ENCODE measurements at regions not wholly inside any gene's neighbourhood (a gene's known extent, or its start where the extent isn't known, plus 50 kb on each side); places are given as distances from the start of the nearest gene placed in this dataset.

DNA sequence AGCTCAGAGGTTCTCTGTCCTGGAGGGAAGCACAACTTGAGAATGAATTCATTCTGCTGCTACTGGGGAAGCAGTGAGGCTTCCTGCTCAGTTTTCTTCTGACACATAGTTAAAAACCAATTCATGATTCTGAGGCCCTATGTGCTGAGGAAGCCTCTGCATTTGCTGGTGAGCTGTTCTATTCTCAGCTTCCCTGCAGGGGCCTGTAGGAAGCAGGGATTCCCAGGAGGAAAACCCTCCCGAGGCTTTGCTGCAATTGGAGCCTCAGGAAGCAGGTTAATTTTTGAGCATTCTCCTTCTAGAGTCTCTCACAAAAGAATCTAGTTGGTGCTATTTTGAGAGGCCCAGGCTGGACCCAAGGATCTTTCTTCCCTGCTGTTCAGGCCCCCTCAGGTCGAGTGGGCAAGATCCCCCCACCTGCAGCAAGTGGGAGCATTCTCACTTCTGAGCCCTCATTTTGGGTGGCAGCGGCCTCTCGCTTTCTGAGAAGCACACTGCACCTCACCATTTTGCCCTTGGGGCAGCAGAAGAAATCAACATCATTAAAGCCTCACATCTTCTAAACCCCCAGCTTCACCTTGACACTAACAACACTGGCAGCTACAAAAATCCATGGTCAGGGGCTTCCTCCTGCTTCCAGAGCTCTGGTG lies 197.5 kb upstream of the TSC22D2 start:
- Histone ChIP-seq H3K36me3 (ENCODE audit: control insufficient read depth in 1 of 2, insufficient read depth in 2 of 2, low read length in 2 of 2) (no peaks in the 10 kb centered on the region), H3K4me3 (ENCODE audit: low read depth in 1 of 2, low read length in 2 of 2) (no peak overlapping the region), H3K9me3 (ENCODE audit: control insufficient read depth in 1 of 2, low read length in 2 of 2) (no peaks in the 10 kb centered on the region), H3K27me3 (ENCODE audit: low read depth, low read length) (no peaks in the 10 kb centered on the region), H3K4me1 (ENCODE audit: control insufficient read depth in 1 of 2, insufficient read depth in 2 of 2, low read length in 2 of 2) (peaks cover 0 to 3% of the 10 kb centered on the region in 2 donors), H3K27ac (ENCODE audit: low read length) (no peak overlapping the region)

DNA sequence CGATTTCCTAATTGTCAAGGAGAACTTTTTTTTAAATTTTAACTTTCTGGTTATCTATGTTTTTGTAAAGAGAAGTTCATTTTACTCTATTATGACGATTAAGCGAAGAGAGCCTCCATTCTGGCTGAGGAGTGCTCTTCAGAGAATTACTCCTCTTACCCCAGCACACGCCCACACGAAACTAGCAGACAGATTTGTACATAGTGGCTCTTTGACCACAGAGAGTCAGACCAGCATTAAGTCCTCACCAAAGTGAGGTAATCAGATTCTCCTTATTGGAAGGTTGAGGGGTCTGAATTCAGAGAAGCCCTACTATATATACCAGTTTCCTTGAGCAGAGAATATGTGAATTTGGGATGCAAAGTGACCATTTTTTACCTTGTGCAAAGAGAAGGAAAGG lies 204.8 kb upstream of the TSC22D2 start:
- Histone ChIP-seq H3K9me3 (ENCODE audit: control insufficient read depth in 1 of 2, low read length in 2 of 2) (no peaks in the 10 kb centered on the region), H3K27ac (ENCODE audit: low read length) (no peak overlapping the region), H3K36me3 (ENCODE audit: control insufficient read depth in 1 of 2, insufficient read depth in 2 of 2, low read length in 2 of 2) (no peaks in the 10 kb centered on the region), H3K4me1 (ENCODE audit: control insufficient read depth in 1 of 2, insufficient read depth in 2 of 2, low read length in 2 of 2) (no peaks in the 10 kb centered on the region), H3K27me3 (ENCODE audit: low read depth, low read length) (no peaks in the 10 kb centered on the region), H3K4me3 (ENCODE audit: low read depth in 1 of 2, low read length in 2 of 2) (no peak overlapping the region)

DNA sequence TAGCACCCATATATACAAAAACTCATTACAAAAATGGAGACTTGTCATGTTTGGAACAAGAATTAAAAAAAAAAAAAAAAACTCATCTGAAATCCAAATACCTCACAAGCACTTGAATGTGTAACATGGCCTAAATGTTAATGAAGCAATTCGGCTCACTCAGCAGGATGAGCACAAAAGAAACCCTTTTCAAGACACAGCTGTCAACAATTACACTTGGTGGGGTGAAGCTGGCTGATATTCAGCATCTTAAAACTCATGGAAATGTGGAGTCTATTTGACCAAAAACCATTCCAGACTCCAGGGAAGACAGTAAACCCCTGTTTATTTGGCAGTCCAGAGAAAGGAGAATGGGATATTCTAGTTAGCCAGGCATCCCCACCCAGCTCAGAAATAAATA lies 205.4 kb upstream of the TSC22D2 start:
- Histone ChIP-seq H3K27ac (ENCODE audit: low read length) (no peak overlapping the region), H3K4me3 (ENCODE audit: low read depth in 1 of 2, low read length in 2 of 2) (no peak overlapping the region), H3K4me1 (ENCODE audit: control insufficient read depth in 1 of 2, insufficient read depth in 2 of 2, low read length in 2 of 2) (no peaks in the 10 kb centered on the region), H3K36me3 (ENCODE audit: control insufficient read depth in 1 of 2, insufficient read depth in 2 of 2, low read length in 2 of 2) (no peaks in the 10 kb centered on the region), H3K27me3 (ENCODE audit: low read depth, low read length) (no peaks in the 10 kb centered on the region), H3K9me3 (ENCODE audit: control insufficient read depth in 1 of 2, low read length in 2 of 2) (peaks cover 0 to 2% of the 10 kb centered on the region in 2 donors)

DNA sequence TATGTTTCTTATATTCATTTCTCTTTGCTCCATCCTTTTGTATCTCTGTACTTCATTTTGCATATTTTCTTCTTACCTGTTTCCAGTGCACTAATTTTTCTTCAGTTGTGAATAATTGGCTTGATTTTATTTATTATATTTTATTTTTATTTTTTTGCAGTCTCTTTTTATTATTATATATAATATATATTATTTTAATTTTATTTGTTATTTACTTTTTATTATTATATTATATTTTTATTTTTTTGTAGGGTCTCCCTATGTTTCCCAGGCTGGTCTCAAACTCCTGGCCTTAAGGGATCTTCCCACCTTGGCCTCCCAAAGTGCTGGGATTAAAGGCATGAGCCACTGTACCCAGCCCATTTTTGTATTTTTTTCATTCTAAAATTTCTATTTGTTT lies 213.1 kb upstream of the TSC22D2 start:
- no peak overlapping the region for H3K27ac ChIP-seq (ENCODE audit: low read length)
- no peaks in the 10 kb centered on the region for H3K36me3 ChIP-seq (ENCODE audit: control insufficient read depth in 1 of 2, insufficient read depth in 2 of 2, low read length in 2 of 2)
- no peak overlapping the region for H3K4me3 ChIP-seq (ENCODE audit: low read depth in 1 of 2, low read length in 2 of 2)
- H3K27me3 ChIP-seq (ENCODE audit: low read depth, low read length) = peaks cover 4% of the 10 kb centered on the region
- H3K4me1 ChIP-seq (ENCODE audit: control insufficient read depth in 1 of 2, insufficient read depth in 2 of 2, low read length in 2 of 2) = no peaks in the 10 kb centered on the region
- peaks cover 2 to 3% of the 10 kb centered on the region in 2 donors for H3K9me3 ChIP-seq (ENCODE audit: control insufficient read depth in 1 of 2, low read length in 2 of 2)

DNA sequence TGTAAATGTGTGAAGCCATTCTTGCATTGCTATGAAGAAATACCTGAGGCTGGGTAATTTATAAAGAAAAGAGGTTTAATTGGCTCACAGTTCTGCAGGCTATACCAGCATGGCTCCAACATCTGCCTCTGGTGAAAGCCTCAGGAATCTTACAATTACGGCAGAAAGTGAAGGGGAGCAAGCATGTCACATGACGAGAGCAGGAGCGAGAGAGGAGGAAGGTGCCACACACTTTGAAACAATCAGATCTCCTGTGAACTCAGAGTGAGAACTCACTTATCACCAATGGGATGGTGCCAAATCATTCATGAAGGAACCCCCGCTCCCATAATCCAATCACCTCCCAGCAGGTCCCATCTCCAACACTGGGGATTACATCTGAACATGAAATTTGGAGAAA lies 213.6 kb upstream of the TSC22D2 start:
- H3K27me3 ChIP-seq (ENCODE audit: low read depth, low read length) = peaks cover 4% of the 10 kb centered on the region
- no peak overlapping the region for H3K27ac ChIP-seq (ENCODE audit: low read length)
- H3K9me3 ChIP-seq (ENCODE audit: control insufficient read depth in 1 of 2, low read length in 2 of 2) = peaks cover 3 to 6% of the 10 kb centered on the region in 2 donors
- no peak overlapping the region for H3K4me3 ChIP-seq (ENCODE audit: low read depth in 1 of 2, low read length in 2 of 2)
- no peaks in the 10 kb centered on the region for H3K4me1 ChIP-seq (ENCODE audit: control insufficient read depth in 1 of 2, insufficient read depth in 2 of 2, low read length in 2 of 2)
- no peaks in the 10 kb centered on the region for H3K36me3 ChIP-seq (ENCODE audit: control insufficient read depth in 1 of 2, insufficient read depth in 2 of 2, low read length in 2 of 2)

DNA sequence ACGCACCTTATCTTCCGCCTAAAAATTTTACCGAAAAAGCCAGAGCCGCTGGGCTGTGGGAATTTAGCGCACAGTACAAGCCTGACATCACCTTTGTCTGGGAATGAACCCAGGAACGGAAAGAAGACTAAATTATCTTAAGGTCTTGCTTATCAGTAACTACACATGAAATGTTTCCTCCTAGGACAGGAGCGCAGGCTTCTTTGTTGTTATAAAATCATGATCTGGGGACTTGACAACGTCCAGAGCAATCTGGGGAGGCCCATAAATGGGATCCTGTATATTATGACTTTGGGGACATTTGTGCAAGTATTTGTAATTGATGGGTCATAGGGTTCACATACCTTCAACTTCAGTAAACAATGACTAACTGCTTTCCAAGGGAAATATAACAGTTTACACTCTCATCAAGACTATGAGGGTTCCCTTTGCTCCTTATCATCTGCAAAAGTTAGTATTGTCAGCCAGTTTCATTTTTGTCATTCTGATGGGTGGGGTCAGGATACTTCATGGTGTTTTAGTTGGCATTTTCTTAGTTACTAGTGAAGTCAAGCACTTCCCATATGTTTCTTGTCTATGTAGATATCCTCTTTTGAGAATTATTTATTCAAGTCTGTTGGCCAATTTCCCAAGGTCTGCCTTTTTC lies 213.9 kb upstream of the PFN2 start:
- Histone ChIP-seq H3K27me3 (ENCODE audit: low read depth, low read length) (no peaks in the 10 kb centered on the region), H3K9me3 (ENCODE audit: control insufficient read depth in 1 of 2, low read length in 2 of 2) (peaks cover 0 to 7% of the 10 kb centered on the region in 2 donors), H3K4me3 (ENCODE audit: low read depth in 1 of 2, low read length in 2 of 2) (peak overlapping the region; percentile 41 to 45), H3K4me1 (ENCODE audit: control insufficient read depth in 1 of 2, insufficient read depth in 2 of 2, low read length in 2 of 2) (no peaks in the 10 kb centered on the region), H3K36me3 (ENCODE audit: control insufficient read depth in 1 of 2, insufficient read depth in 2 of 2, low read length in 2 of 2) (no peaks in the 10 kb centered on the region), H3K27ac (ENCODE audit: low read length) (no peak overlapping the region)

DNA sequence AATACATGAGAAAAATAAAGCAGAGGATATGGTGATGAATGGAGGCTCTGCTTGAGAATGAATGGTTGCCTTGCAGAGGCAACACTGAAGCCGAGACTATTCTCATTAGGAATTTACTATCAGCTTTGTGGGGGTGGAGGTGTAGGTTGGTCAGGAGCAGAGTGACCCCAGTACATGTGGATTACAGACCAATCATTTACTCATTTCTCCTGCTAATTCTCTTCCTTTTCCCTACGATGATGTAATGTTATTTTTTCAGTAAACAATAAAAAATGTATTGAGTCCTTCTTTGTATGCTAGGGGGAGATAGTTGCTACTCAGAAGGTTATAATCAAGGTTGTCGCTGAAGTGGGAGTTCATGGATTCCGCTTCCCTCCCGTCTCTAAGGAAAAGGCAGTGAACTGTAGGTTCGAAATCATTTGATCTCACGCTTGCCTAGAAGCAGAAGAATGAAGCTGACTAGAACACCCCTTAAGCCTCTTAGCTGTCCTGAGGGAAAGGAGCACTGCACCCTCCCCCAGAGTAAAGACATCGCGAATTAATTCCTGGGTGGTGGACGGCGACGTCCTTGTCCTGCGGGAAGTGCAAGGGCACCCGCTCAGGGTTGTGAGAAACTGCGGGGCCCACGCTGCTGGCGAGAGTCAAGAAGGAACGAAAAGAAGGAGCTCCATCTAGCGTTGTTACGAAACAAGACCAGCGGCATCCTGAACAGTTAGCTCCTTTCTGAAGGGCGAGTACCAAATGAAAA lies 213.2 kb upstream of the PFN2 start:
- Histone ChIP-seq H3K27ac (ENCODE audit: low read length) (no peak overlapping the region), H3K36me3 (ENCODE audit: control insufficient read depth in 1 of 2, insufficient read depth in 2 of 2, low read length in 2 of 2) (no peaks in the 10 kb centered on the region), H3K4me3 (ENCODE audit: low read depth in 1 of 2, low read length in 2 of 2) (peak overlapping the region; percentile 41 to 45), H3K9me3 (ENCODE audit: control insufficient read depth in 1 of 2, low read length in 2 of 2) (peaks cover 0 to 5% of the 10 kb centered on the region in 2 donors), H3K4me1 (ENCODE audit: control insufficient read depth in 1 of 2, insufficient read depth in 2 of 2, low read length in 2 of 2) (no peaks in the 10 kb centered on the region), H3K27me3 (ENCODE audit: low read depth, low read length) (no peaks in the 10 kb centered on the region)

DNA sequence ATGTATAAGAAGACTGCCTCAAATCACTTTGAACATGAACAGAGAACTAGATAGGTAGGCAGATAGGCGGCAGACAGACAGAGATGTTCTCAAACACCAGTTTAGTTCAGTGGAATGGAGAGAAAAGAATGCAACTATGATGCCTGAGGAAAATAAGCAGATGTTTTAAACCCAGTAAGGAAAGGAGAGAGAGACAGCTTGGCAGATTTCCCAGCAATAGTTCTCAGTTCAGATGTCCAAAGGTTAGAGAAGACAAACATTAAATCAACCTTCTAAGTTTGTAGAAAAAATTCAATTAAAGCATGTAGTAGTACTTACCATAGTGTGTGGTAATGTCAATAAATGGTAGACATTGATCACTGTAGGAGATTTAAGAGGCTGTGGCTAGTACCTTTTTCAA lies 209.6 kb upstream of the PFN2 start:
- Histone ChIP-seq H3K27ac (ENCODE audit: low read length) (no peak overlapping the region), H3K27me3 (ENCODE audit: low read depth, low read length) (no peaks in the 10 kb centered on the region), H3K9me3 (ENCODE audit: control insufficient read depth in 1 of 2, low read length in 2 of 2) (no peaks in the 10 kb centered on the region), H3K4me3 (ENCODE audit: low read depth in 1 of 2, low read length in 2 of 2) (no peak overlapping the region), H3K36me3 (ENCODE audit: control insufficient read depth in 1 of 2, insufficient read depth in 2 of 2, low read length in 2 of 2) (no peaks in the 10 kb centered on the region), H3K4me1 (ENCODE audit: control insufficient read depth in 1 of 2, insufficient read depth in 2 of 2, low read length in 2 of 2) (no peaks in the 10 kb centered on the region)

DNA sequence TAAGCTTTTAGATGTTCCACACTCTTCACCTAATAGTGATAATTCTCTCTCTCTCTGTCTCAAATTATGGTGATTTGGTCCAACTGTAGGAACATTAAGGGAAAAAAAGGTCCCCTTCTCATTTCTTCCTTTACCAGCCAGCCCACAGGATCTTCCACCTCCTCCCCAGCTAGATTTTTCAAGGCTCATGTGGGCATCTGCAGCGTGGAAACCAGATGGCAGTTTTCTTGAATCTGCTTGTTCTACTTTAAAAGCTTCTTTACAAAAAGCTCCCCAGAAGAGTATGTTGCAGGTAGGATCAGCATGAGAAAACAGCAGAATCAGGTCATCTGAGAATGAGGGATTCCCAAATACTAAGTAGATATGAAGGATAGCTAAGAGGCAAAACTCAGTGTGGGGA lies 208.6 kb upstream of the PFN2 start:
- Histone ChIP-seq H3K27me3 (ENCODE audit: low read depth, low read length) (no peaks in the 10 kb centered on the region), H3K36me3 (ENCODE audit: control insufficient read depth in 1 of 2, insufficient read depth in 2 of 2, low read length in 2 of 2) (no peaks in the 10 kb centered on the region), H3K4me3 (ENCODE audit: low read depth in 1 of 2, low read length in 2 of 2) (no peak overlapping the region), H3K9me3 (ENCODE audit: control insufficient read depth in 1 of 2, low read length in 2 of 2) (no peaks in the 10 kb centered on the region), H3K4me1 (ENCODE audit: control insufficient read depth in 1 of 2, insufficient read depth in 2 of 2, low read length in 2 of 2) (no peaks in the 10 kb centered on the region), H3K27ac (ENCODE audit: low read length) (no peak overlapping the region)

DNA sequence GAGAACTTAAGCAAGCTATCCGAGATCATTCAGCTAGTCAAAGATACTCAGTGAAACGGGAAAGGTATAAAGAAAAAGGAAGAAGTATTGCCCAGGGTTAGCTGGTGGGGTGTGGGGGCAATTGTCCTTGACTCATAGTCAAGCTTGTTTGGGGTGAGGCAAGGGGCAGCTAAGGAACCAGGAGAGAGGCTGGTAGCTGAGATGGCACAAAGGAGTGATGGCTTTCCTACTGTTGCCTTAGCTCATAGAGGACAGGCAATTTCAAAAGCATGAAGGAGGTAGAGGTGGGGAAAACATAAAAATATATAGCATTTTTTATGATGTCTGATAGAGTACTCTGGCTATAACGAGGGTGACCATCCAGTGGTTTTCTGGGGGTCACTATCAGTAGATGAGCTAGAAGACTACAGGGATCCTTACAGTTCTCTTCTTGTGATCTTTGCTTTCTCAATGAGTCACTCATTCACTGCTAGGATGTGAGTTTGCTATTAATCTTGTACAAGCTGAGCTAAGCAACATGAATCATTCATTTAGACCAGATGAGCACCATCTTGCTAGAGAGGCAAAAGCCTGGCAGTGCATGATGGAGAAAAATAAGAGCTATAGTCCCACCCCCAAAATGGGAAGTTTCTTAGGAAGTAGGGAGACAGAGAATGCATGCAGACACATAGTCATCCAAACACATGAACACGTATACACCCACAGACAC lies 207.1 kb upstream of the PFN2 start:
- no peaks in the 10 kb centered on the region for H3K36me3 ChIP-seq (ENCODE audit: control insufficient read depth in 1 of 2, insufficient read depth in 2 of 2, low read length in 2 of 2)
- no peaks in the 10 kb centered on the region for H3K4me1 ChIP-seq (ENCODE audit: control insufficient read depth in 1 of 2, insufficient read depth in 2 of 2, low read length in 2 of 2)
- H3K4me3 ChIP-seq (ENCODE audit: low read depth in 1 of 2, low read length in 2 of 2) = no peak overlapping the region
- no peak overlapping the region for H3K27ac ChIP-seq (ENCODE audit: low read length)
- H3K9me3 ChIP-seq (ENCODE audit: control insufficient read depth in 1 of 2, low read length in 2 of 2) = no peaks in the 10 kb centered on the region
- no peaks in the 10 kb centered on the region for H3K27me3 ChIP-seq (ENCODE audit: low read depth, low read length)

DNA sequence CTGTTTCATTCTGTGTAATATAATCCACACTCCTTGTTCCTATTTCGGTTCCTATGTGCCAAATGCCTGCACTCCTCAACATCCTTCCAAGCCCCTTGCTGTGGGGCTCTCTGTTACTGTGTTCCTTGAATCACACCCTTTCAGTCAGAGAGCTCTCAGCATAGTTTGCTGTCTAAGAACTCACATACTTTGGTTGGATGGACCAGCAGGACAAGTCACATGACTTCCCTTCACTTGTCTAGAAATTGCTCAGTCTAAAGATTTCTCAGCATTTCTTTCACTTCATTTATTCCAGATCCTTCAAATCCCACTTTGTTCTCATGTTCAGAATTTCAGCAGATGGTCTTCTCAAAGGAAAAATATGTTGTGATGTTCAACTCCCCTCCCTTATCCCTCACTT lies 203.5 kb upstream of the PFN2 start:
- Histone ChIP-seq H3K27me3 (ENCODE audit: low read depth, low read length) (no peaks in the 10 kb centered on the region), H3K4me3 (ENCODE audit: low read depth in 1 of 2, low read length in 2 of 2) (no peak overlapping the region), H3K9me3 (ENCODE audit: control insufficient read depth in 1 of 2, low read length in 2 of 2) (no peaks in the 10 kb centered on the region), H3K36me3 (ENCODE audit: control insufficient read depth in 1 of 2, insufficient read depth in 2 of 2, low read length in 2 of 2) (no peaks in the 10 kb centered on the region), H3K27ac (ENCODE audit: low read length) (no peak overlapping the region), H3K4me1 (ENCODE audit: control insufficient read depth in 1 of 2, insufficient read depth in 2 of 2, low read length in 2 of 2) (peaks cover under 1 to 8% of the 10 kb centered on the region in 2 donors)

Data from muscle layer of duodenum (tissue), 2 donors.